ENCODE measurements at regions not wholly inside any gene's neighbourhood (a gene's known extent, or its start where the extent isn't known, plus 50 kb on each side); places are given as distances from the start of the nearest gene placed in this dataset.

GRCh38 chr7:49261928-49262327 lies 337.6 kb downstream of the CDC14C start:
- Histone ChIP-seq H3K27ac (no peak overlapping the region), H3K27me3 (no peaks in the 10 kb centered on the region), H3K4me1 (no peaks in the 10 kb centered on the region), H3K4me3 (no peak overlapping the region), H3K9me3 (no peaks in the 10 kb centered on the region), H3K36me3 (no peaks in the 10 kb centered on the region)
- intact Hi-C loops (cut with DNase I; ENCODE audit: low total_unique reads), result no loop called here
- TF ChIP-seq CTCF (IDR thresholded peaks at IDR 0.05), result no peak
- DNase-seq, result no peak

- no peak for DNase-seq
- H3K4me3 ChIP-seq, result no peak overlapping the region
- TF ChIP-seq CTCF (IDR thresholded peaks at IDR 0.05), result no peak
- no peaks in the 10 kb centered on the region for H3K9me3 ChIP-seq
- H3K4me1 ChIP-seq, result no peaks in the 10 kb centered on the region
- intact Hi-C loops (cut with DNase I; ENCODE audit: low total_unique reads), result no loop called here
- H3K27ac ChIP-seq, result no peak overlapping the region
- H3K27me3 ChIP-seq, result no peaks in the 10 kb centered on the region
- no peaks in the 10 kb centered on the region for H3K36me3 ChIP-seq
These were observed 340.2 kb downstream of the CDC14C start for GRCh38 chr7:49264530-49264929.

- H3K27ac ChIP-seq, result no peak overlapping the region
- no peak for TF ChIP-seq CTCF (IDR thresholded peaks at IDR 0.05)
- H3K4me3 ChIP-seq, result no peak overlapping the region
These were observed 349.6 kb downstream of the CDC14C start for GRCh38 chr7:49273897-49274296.

GRCh38 chr7:49279891-49280290 lies 355.5 kb downstream of the CDC14C start:
- intact Hi-C loops (cut with DNase I; ENCODE audit: low total_unique reads), result no loop called here
- Histone ChIP-seq H3K9me3 (no peaks in the 10 kb centered on the region), H3K27me3 (no peaks in the 10 kb centered on the region), H3K27ac (no peak overlapping the region), H3K4me3 (no peak overlapping the region), H3K36me3 (no peaks in the 10 kb centered on the region), H3K4me1 (no peaks in the 10 kb centered on the region)
- no peak for TF ChIP-seq CTCF (IDR thresholded peaks at IDR 0.05)
- DNase-seq, result no peak

More at GRCh38 chr7:49273897-49274296, 349.6 kb downstream of the CDC14C start:
- Histone ChIP-seq H3K9me3 (no peaks in the 10 kb centered on the region), H3K27me3 (no peaks in the 10 kb centered on the region), H3K4me1 (no peaks in the 10 kb centered on the region), H3K36me3 (no peaks in the 10 kb centered on the region)
- DNase-seq, result no peak
- intact Hi-C loops (cut with DNase I; ENCODE audit: low total_unique reads), result no loop called here

- no peak for TF ChIP-seq CTCF (IDR thresholded peaks at IDR 0.05)
- no peak overlapping the region for H3K27ac ChIP-seq
- no peaks in the 10 kb centered on the region for H3K27me3 ChIP-seq
- H3K9me3 ChIP-seq, result no peaks in the 10 kb centered on the region
- H3K36me3 ChIP-seq, result no peaks in the 10 kb centered on the region
- intact Hi-C loops (cut with DNase I; ENCODE audit: low total_unique reads), result no loop called here
- no peaks in the 10 kb centered on the region for H3K4me1 ChIP-seq
- DNase-seq, result no peak
- no peak overlapping the region for H3K4me3 ChIP-seq
These were observed 363.3 kb downstream of the CDC14C start for GRCh38 chr7:49287653-49288052.

GRCh38 chr7:49294611-49295010 lies 370.3 kb downstream of the CDC14C start:
- Histone ChIP-seq H3K27me3 (no peaks in the 10 kb centered on the region), H3K9me3 (no peaks in the 10 kb centered on the region), H3K4me1 (no peaks in the 10 kb centered on the region), H3K36me3 (no peaks in the 10 kb centered on the region), H3K4me3 (no peak overlapping the region), H3K27ac (no peak overlapping the region)
- TF ChIP-seq CTCF (IDR thresholded peaks at IDR 0.05), result no peak
- no peak for DNase-seq
- intact Hi-C loops (cut with DNase I; ENCODE audit: low total_unique reads), result no loop called here

Measured in tibial artery (tissue), 4 donors.